K562 (cell line): ENCODE measurements at regions not wholly inside any gene's neighbourhood (a gene's known extent, or its start where the extent isn't known, plus 50 kb on each side); places are given as distances from the start of the nearest gene placed in this dataset.
"Not testable (repeated sequence)": the region's sequence is repeated elsewhere in the genome, so short reads cannot be mapped to it uniquely, and the experiment has no call there.

Source experiments
- ATAC-seq: fragments of 200-7000 bp; cut with Tn5 transposase; 3 replicates; pipeline ENCODE4 v1.9.1; 2020; ENCODE audit warnings: moderate library complexity
- BruUV-seq: library from RNA; stranded (reverse); fragments of 400-500 nt; replicated peaks from 2 replicates; lab custom pipeline; 2021; lab: Mats Ljungman, UMichigan
- CTCF ChIA-PET: fragments of 300-600 bp; formaldehyde crosslinking; extraction: SDS; loops from one replicate; lab custom pipeline; 2021; ENCODE audit warnings: low intra/inter-chr PET ratio; lab: Yijun Ruan, JAX
- POLR2A ChIA-PET: fragments of 300-600, 350-650 bp; sonication (Branson Sonifier 250); formaldehyde crosslinking; extraction: SDS; loops from one replicate; lab custom pipeline; 2021; ENCODE audit warnings: antibody characterized with exemption, inconsistent platforms; lab: Yijun Ruan, JAX
- DNase-seq, 4 experiments: peaks; one replicate each; pipeline versions ENCODE4 v3.0.0 to v3.0.0-alpha.2; 2011 to 2018; ENCODE audit warnings: low spot score in 3 of 4, mixed read lengths in 3 of 4; ENCODE audit errors: extremely low read depth in 1 of 4
- FAIRE-seq: peaks from 2 replicates; lab custom pipeline; 2011; peaks lifted over from hg19 to GRCh38; lab: Jason Lieb, UNC
- H2AFZ ChIP-seq: 2 replicates; pipeline ENCODE4 v1.6.0; 2011; ENCODE audit warnings: low read depth, low read length, control low read depth, inconsistent platforms
- H3K27ac ChIP-seq: fragments of 200-600 bp; 3 replicates; pipeline ENCODE4 v1.8.0; 2011; ENCODE audit warnings: low read depth, mild to moderate bottlenecking, control low read depth, inconsistent platforms, low read length, moderate library complexity, mixed read lengths; ENCODE audit errors: extremely low read depth
- H3K27me3 ChIP-seq, 2 experiments: fragments of 300-600 bp in 1 of 2; 2 replicates in 1 of 2; 3 replicates in 1 of 2; pipeline versions ENCODE4 v1.6.0 to v1.8.0; 2011; ENCODE audit warnings: inconsistent platforms in 2 of 2, low read length in 2 of 2, mild to moderate bottlenecking in 1 of 2, mixed read lengths in 1 of 2, moderate library complexity in 1 of 2; ENCODE audit not compliant: control insufficient read depth in 2 of 2, insufficient read depth in 2 of 2
- H3K36me3 ChIP-seq: fragments of 300-600 bp; 3 replicates; pipeline ENCODE4 v1.8.0; 2011; ENCODE audit warnings: mild to moderate bottlenecking, low read length, inconsistent platforms; ENCODE audit not compliant: control insufficient read depth, insufficient read depth
- H3K4me1 ChIP-seq, 2 experiments: fragments of 200-600 bp in 1 of 2; replicated peaks in 1 of 2; 2 replicates in 1 of 2; 3 replicates in 1 of 2; pipeline versions ENCODE4 v1.5.1 to v1.8.0; 2011; ENCODE audit warnings: inconsistent platforms in 2 of 2, low read length in 2 of 2, mild to moderate bottlenecking in 1 of 2, mixed read lengths in 1 of 2, moderate library complexity in 1 of 2; ENCODE audit not compliant: control insufficient read depth in 2 of 2, insufficient read depth in 2 of 2
- H3K4me2 ChIP-seq: 2 replicates; pipeline ENCODE4 v1.6.1; 2011; ENCODE audit warnings: low read length, control low read depth, inconsistent platforms, mixed read lengths; ENCODE audit not compliant: insufficient read depth
- H3K4me3 ChIP-seq: fragments of 200-600 bp; sonication (generic), shearing (Covaris generic); 2 replicates; pipeline ENCODE4 v1.5.1; 2016; ENCODE audit warnings: control low read depth, inconsistent platforms
- H3K79me2 ChIP-seq: fragments of 200-600 bp; 3 replicates; pipeline ENCODE4 v1.8.0; 2011; ENCODE audit warnings: low read length, inconsistent platforms; ENCODE audit not compliant: control insufficient read depth, insufficient read depth
- H3K9ac ChIP-seq, 2 experiments: 2 replicates each; pipeline versions ENCODE4 v1.6.0 to v1.6.1; 2011; ENCODE audit warnings: low read depth in 2 of 2, low read length in 2 of 2, control low read depth in 1 of 2, inconsistent platforms in 1 of 2, mild to moderate bottlenecking in 1 of 2, mixed read lengths in 1 of 2; ENCODE audit not compliant: insufficient read depth in 1 of 2
- H3K9me1 ChIP-seq: one replicate; pipeline ENCODE4 v1.6.0; 2011; ENCODE audit warnings: inconsistent platforms, mild to moderate bottlenecking, low read length, moderate library complexity; ENCODE audit not compliant: control insufficient read depth, insufficient read depth
- H3K9me3 ChIP-seq: replicated peaks from 2 replicates; pipeline ENCODE4 v1.5.1; 2011; ENCODE audit warnings: low read depth, low read length, inconsistent platforms; ENCODE audit not compliant: control insufficient read depth, insufficient read depth
- H4K20me1 ChIP-seq: replicated peaks from 2 replicates; pipeline ENCODE4 v1.6.1; 2011; ENCODE audit warnings: low read length, inconsistent platforms, mixed read lengths; ENCODE audit not compliant: control insufficient read depth, insufficient read depth
- ARID1B ChIP-seq: fragments of 450-650 bp; IDR thresholded peaks from 2 replicates; pipeline ENCODE4 v1.6.1; 2016; ENCODE audit warnings: antibody characterized with exemption, mild to moderate bottlenecking, inconsistent platforms
- CBFA2T2 ChIP-seq: fragments of 450-650 bp; conservative IDR thresholded peaks from 2 replicates; pipeline ENCODE4 v1.6.1; 2017; ENCODE audit warnings: mild to moderate bottlenecking
- CBFA2T3 ChIP-seq: fragments of 450-650 bp; IDR thresholded peaks from 2 replicates; pipeline ENCODE4 v1.6.1; 2017
- FOXM1 ChIP-seq, 2 experiments: fragments of 450-650 bp in 1 of 2; sonication (generic) in 1 of 2; formaldehyde crosslinking in 1 of 2; IDR thresholded peaks; 2 replicates each; pipeline versions ENCODE4 v1.6.1 to v1.9.0; 2017 to 2022; ENCODE audit warnings: low read depth in 2 of 2, mild to moderate bottlenecking in 2 of 2, missing genetic modification reagents in 1 of 2, moderate library complexity in 1 of 2
- HDAC2 ChIP-seq: fragments of 450-650 bp; IDR thresholded peaks from 2 replicates; pipeline ENCODE4 v1.6.1; 2016; ENCODE audit warnings: mild to moderate bottlenecking
- KDM1A ChIP-seq, 2 experiments: fragments of 450-650 bp; IDR thresholded peaks; 2 replicates each; pipeline ENCODE4 v1.6.1; 2016; ENCODE audit warnings: mild to moderate bottlenecking in 2 of 2
- KLF16 ChIP-seq: IDR thresholded peaks from 2 replicates; pipeline ENCODE4 v1.6.1; 2016; ENCODE audit warnings: antibody characterized with exemption
- MTA2 ChIP-seq: fragments of 450-650 bp; IDR thresholded peaks from 2 replicates; pipeline ENCODE4 v1.6.1; 2016; ENCODE audit warnings: low read depth
- NCOR1 ChIP-seq: fragments of 450-650 bp; IDR thresholded peaks from 2 replicates; pipeline ENCODE4 v1.6.1; 2016; ENCODE audit warnings: mild to moderate bottlenecking, moderate library complexity
- NFIC ChIP-seq: fragments of 450-650 bp; IDR thresholded peaks from 2 replicates; pipeline ENCODE4 v1.6.1; 2017; ENCODE audit warnings: mild to moderate bottlenecking, inconsistent platforms
- SOX6 ChIP-seq: fragments of 450-650 bp; IDR thresholded peaks from 2 replicates; pipeline ENCODE4 v1.6.1; 2014; ENCODE audit warnings: mild to moderate bottlenecking
- STAT5A ChIP-seq: IDR thresholded peaks from 2 replicates; pipeline ENCODE4 v1.6.1; 2012; ENCODE audit warnings: low read length, inconsistent platforms, borderline replicate concordance
- TAL1 ChIP-seq: fragments of 450-650 bp; IDR thresholded peaks from 2 replicates; pipeline ENCODE4 v1.6.1; 2016; ENCODE audit warnings: mild to moderate bottlenecking
- TCF3 ChIP-seq: sonication (generic); formaldehyde crosslinking; IDR thresholded peaks from 2 replicates; pipeline ENCODE4 v1.4.0; 2020; ENCODE audit warnings: mild to moderate bottlenecking, missing genetic modification reagents
- TEAD4 ChIP-seq, 2 experiments: sonication (generic) in 1 of 2; formaldehyde crosslinking in 1 of 2; IDR thresholded peaks; 2 replicates each; pipeline versions ENCODE4 v1.6.1 to v1.8.0; 2012 to 2022; ENCODE audit warnings: borderline replicate concordance in 1 of 2, inconsistent platforms in 1 of 2, low read length in 1 of 2, mild to moderate bottlenecking in 1 of 2, missing genetic modification reagents in 1 of 2
- WGBS: fragments of 100-300 bp; shearing (Covaris generic); methylation state at CpG from one replicate; pipeline ENCODE4 v1.1.6; 2016; ENCODE audit warnings: low coverage, mixed read lengths; ENCODE audit not compliant: insufficient coverage; ENCODE audit errors: missing lambda C conversion rate; 5-methylcytosine and 5-hydroxymethylcytosine counted together
- in situ Hi-C: fragments of 300-500 bp; cut with MboI; formaldehyde crosslinking; loops from 4 replicates; pipeline ENCODE4 v1.15.0; 2018; ENCODE audit warnings: inconsistent platforms, mixed read lengths
- intact Hi-C: fragments of 100-400 bp; cut with micrococcal nuclease; formaldehyde crosslinking; loops from 2 replicates; pipeline ENCODE4 v1.14.2; 2022
- TF ChIP-seq, protein P1 (sequence below), 2 experiments: fragments of 450-650 bp; IDR thresholded peaks; 2 replicates each; pipeline ENCODE4 v1.6.1; 2016
- TF ChIP-seq, protein P2 (sequence below), 2 experiments: fragments of 450-650 bp; conservative IDR thresholded peaks; 2 replicates each; pipeline ENCODE4 v1.6.1; 2017; ENCODE audit warnings: mild to moderate bottlenecking in 2 of 2, moderate library complexity in 2 of 2

DNA sequence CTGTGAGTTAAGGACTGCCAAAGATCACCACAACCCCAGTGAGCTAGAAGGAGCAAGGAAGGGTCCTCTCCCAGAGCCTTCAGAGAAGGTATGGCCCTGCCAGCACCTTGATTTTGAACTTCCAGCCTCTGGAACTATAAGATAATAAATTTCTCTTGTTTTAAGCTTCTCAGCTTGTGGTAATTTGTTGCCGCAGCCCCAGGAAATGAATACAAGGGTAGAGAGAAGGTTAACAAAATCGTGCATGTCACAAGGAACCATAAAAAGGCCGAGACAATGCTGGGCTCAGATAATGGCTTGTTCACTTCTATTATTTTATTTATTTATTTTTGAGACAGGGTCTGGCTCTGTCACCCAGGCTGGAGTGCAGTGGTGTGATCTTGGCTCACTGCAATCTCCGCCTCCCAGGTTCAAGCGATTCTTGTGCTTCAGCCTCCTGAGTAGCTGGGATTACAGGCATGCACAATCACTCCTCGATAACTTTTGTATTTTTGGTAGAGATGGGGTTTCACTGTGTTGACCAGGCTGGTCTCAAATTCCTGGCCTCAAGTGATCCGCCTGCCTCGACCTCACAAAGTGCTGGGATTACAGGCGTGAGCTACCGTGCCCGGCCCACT lies 71.5 kb downstream of the WSB1 start:
- BruUV-seq; H3K27me3 ChIP-seq; H3K36me3 ChIP-seq; H3K4me2 ChIP-seq; H3K9me1 ChIP-seq; H3K9ac ChIP-seq; H4K20me1 ChIP-seq; H3K4me3 ChIP-seq; H3K9me3 ChIP-seq; H3K79me2 ChIP-seq; H3K27ac ChIP-seq; in situ Hi-C loops; CTCF ChIA-PET; TF ChIP-seq TEAD4 (CRISPR knock-in tag; IDR thresholded peaks at IDR 0.05; ENCODE audit: borderline replicate concordance); FOXM1 (CRISPR knock-in tag; IDR thresholded peaks at IDR 0.05; ENCODE audit: low read depth): not testable (repeated sequence)
- intact Hi-C loops, result loop anchor here (5.0 kb wide), 1 partner anchor 92 kb away; the partner anchor contains the start of gene KSR1
- Histone ChIP-seq H2AFZ (0 out of 2 replicates have a peak overlapping the region, but pooled peaks have one; percentile 19), H3K4me1 (peaks cover 33 to 36% of the 10 kb centered on the region in 2 experiments)
- WGBS, result 58% methylated on average over 11 of the region's 11 CpGs
- TF ChIP-seq HDAC2 (0 out of 2 replicates have a peak, but pooled peaks have one; percentile 17), KDM1A (IDR thresholded peaks at IDR 0.05) (peak; percentile 70 to 76), NCOR1 (peak; percentile 64; the same call in 1 of the 2 replicates), TCF3 (peak; percentile 79), MTA2 (peak; percentile 7; the same call in 1 of the 2 replicates), CBFA2T2 (peak; percentile 74), KLF16 (peak; percentile 31; the same call in 1 of the 2 replicates), CBFA2T3 (peak; percentile 86), TAL1 (peak; percentile 73), STAT5A (peak; percentile 13; the same call in 1 of the 2 replicates), TEAD4 (IDR thresholded peaks at IDR 0.05; ENCODE audit: low read length) (peak; percentile 71), NFIC (peak; percentile 48; the same call in 1 of the 2 replicates), SOX6 (peak; percentile 35; the same call in 1 of the 2 replicates), ARID1B (peak; percentile 76), FOXM1 (IDR thresholded peaks at IDR 0.05; ENCODE audit: low read depth) (peak; percentile 34; the same call in 1 of the 2 replicates)
- TF ChIP-seq, protein P1, sequence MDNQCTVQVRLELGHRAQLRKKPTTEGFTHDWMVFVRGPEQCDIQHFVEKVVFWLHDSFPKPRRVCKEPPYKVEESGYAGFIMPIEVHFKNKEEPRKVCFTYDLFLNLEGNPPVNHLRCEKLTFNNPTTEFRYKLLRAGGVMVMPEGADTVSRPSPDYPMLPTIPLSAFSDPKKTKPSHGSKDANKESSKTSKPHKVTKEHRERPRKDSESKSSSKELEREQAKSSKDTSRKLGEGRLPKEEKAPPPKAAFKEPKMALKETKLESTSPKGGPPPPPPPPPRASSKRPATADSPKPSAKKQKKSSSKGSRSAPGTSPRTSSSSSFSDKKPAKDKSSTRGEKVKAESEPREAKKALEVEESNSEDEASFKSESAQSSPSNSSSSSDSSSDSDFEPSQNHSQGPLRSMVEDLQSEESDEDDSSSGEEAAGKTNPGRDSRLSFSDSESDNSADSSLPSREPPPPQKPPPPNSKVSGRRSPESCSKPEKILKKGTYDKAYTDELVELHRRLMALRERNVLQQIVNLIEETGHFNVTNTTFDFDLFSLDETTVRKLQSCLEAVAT (IDR thresholded peaks at IDR 0.05), result peak in 1 of 2 experiments; percentile 65; a peak in 1 of 4 replicates
- TF ChIP-seq, protein P2, sequence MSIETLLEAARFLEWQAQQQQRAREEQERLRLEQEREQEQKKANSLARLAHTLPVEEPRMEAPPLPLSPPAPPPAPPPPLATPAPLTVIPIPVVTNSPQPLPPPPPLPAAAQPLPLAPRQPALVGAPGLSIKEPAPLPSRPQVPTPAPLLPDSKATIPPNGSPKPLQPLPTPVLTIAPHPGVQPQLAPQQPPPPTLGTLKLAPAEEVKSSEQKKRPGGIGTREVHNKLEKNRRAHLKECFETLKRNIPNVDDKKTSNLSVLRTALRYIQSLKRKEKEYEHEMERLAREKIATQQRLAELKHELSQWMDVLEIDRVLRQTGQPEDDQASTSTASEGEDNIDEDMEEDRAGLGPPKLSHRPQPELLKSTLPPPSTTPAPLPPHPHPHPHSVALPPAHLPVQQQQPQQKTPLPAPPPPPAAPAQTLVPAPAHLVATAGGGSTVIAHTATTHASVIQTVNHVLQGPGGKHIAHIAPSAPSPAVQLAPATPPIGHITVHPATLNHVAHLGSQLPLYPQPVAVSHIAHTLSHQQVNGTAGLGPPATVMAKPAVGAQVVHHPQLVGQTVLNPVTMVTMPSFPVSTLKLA (conservative IDR thresholded peaks at IDR 0.05), result 0 out of 4 replicates have a peak, but pooled peaks of 1 of the 2 experiments have one; percentile 12
- DNase-seq, result peak in 1 of 4 experiments; percentile 48
- POLR2A ChIA-PET, result interaction anchor here (0.7 to 1.4 kb wide), 4 partner anchors 11 to 105 kb away, joined by 3 to 4 read pairs (median 3); no protein-coding TSS in a partner anchor
- ATAC-seq, result peak; percentile 10; the same call in 1 of the 3 replicates
- FAIRE-seq, result peak; percentile 59
